Activated naive CD8-positive, alpha-beta T cell treated with anti-CD3 and anti-CD28 coated beads for 36 hours (primary cell): ENCODE measurements at regions not wholly inside any gene's neighbourhood (a gene's known extent, or its start where the extent isn't known, plus 50 kb on each side); places are given as distances from the start of the nearest gene placed in this dataset.
A peak's percentile ranks its signal among the peaks of the same experiment; 100 is the strongest.
"Not testable (repeated sequence)": the region's sequence is repeated elsewhere in the genome, so short reads cannot be mapped to it uniquely, and the experiment has no call there.

Experiments used
- DNase-seq: peaks from one replicate; pipeline ENCODE4 v3.0.0; 2021
- H3K27ac Mint-ChIP-seq: one replicate; pipeline ENCODE4 v1.8.0; 2022; ENCODE audit warnings: mild to moderate bottlenecking, moderate library complexity, mixed read lengths
- H3K27me3 Mint-ChIP-seq: one replicate; pipeline ENCODE4 v1.8.0; 2022; ENCODE audit warnings: mild to moderate bottlenecking, mixed read lengths
- H3K36me3 Mint-ChIP-seq: one replicate; pipeline ENCODE4 v1.8.0; 2021; ENCODE audit warnings: mild to moderate bottlenecking, mixed read lengths
- H3K4me1 Mint-ChIP-seq: one replicate; pipeline ENCODE4 v1.8.0; 2021; ENCODE audit warnings: mixed read lengths
- H3K4me3 Mint-ChIP-seq: one replicate; pipeline ENCODE4 v1.8.0; 2022; ENCODE audit warnings: mild to moderate bottlenecking, moderate library complexity, mixed read lengths
- H3K9me3 Mint-ChIP-seq: one replicate; pipeline ENCODE4 v1.8.0; 2022; ENCODE audit warnings: mixed read lengths

GRCh38 chr9:66601472-66601871 is 299.1 kb upstream of the ZNF658 start:
- DNase-seq, H3K27me3 Mint-ChIP-seq, H3K4me1 Mint-ChIP-seq, H3K9me3 Mint-ChIP-seq, H3K36me3 Mint-ChIP-seq, H3K4me3 Mint-ChIP-seq, H3K27ac Mint-ChIP-seq: not testable (repeated sequence)

GRCh38 chr9:66631521-66632046 is 268.9 kb upstream of the ZNF658 start:
- not testable (repeated sequence) for H3K27me3 Mint-ChIP-seq, DNase-seq, H3K36me3 Mint-ChIP-seq, H3K4me3 Mint-ChIP-seq, H3K27ac Mint-ChIP-seq, H3K4me1 Mint-ChIP-seq, H3K9me3 Mint-ChIP-seq

- not testable (repeated sequence) for H3K4me3 Mint-ChIP-seq, H3K27ac Mint-ChIP-seq, H3K36me3 Mint-ChIP-seq, H3K4me1 Mint-ChIP-seq, H3K27me3 Mint-ChIP-seq, H3K9me3 Mint-ChIP-seq, DNase-seq
Measured at GRCh38 chr9:66647675-66648074, 252.8 kb upstream of the ZNF658 start.

GRCh38 chr9:66690242-66690641 is 210.3 kb upstream of the ZNF658 start:
- not testable (repeated sequence) for H3K27ac Mint-ChIP-seq, H3K9me3 Mint-ChIP-seq, DNase-seq, H3K36me3 Mint-ChIP-seq, H3K27me3 Mint-ChIP-seq, H3K4me3 Mint-ChIP-seq, H3K4me1 Mint-ChIP-seq

- H3K27ac Mint-ChIP-seq, H3K4me3 Mint-ChIP-seq, DNase-seq, H3K4me1 Mint-ChIP-seq, H3K36me3 Mint-ChIP-seq, H3K9me3 Mint-ChIP-seq, H3K27me3 Mint-ChIP-seq: not testable (repeated sequence)
Measured at GRCh38 chr9:66695561-66696240, 204.8 kb upstream of the ZNF658 start.

GRCh38 chr9:66697343-66698065 is 203.0 kb upstream of the ZNF658 start:
- not testable (repeated sequence) for H3K4me1 Mint-ChIP-seq, H3K4me3 Mint-ChIP-seq, H3K27me3 Mint-ChIP-seq, DNase-seq, H3K36me3 Mint-ChIP-seq, H3K27ac Mint-ChIP-seq, H3K9me3 Mint-ChIP-seq

- not testable (repeated sequence) for DNase-seq, H3K27me3 Mint-ChIP-seq, H3K4me3 Mint-ChIP-seq, H3K9me3 Mint-ChIP-seq, H3K4me1 Mint-ChIP-seq, H3K27ac Mint-ChIP-seq, H3K36me3 Mint-ChIP-seq
Measured at GRCh38 chr9:66698066-66698455, 202.5 kb upstream of the ZNF658 start.

GRCh38 chr9:66701411-66702377 is 198.8 kb upstream of the ZNF658 start:
- H3K4me3 Mint-ChIP-seq, H3K27ac Mint-ChIP-seq: not testable (repeated sequence)

GRCh38 chr9:66711553-66711952 is 189.0 kb upstream of the ZNF658 start:
- not testable (repeated sequence) for H3K27me3 Mint-ChIP-seq, H3K9me3 Mint-ChIP-seq, H3K36me3 Mint-ChIP-seq, H3K4me1 Mint-ChIP-seq, DNase-seq, H3K27ac Mint-ChIP-seq, H3K4me3 Mint-ChIP-seq

More at GRCh38 chr9:66701411-66702377, 198.8 kb upstream of the ZNF658 start:
- not testable (repeated sequence) for H3K36me3 Mint-ChIP-seq, H3K4me1 Mint-ChIP-seq, H3K9me3 Mint-ChIP-seq, H3K27me3 Mint-ChIP-seq, DNase-seq

GRCh38 chr9:66712870-66713269 is 187.7 kb upstream of the ZNF658 start:
- not testable (repeated sequence) for DNase-seq, H3K4me3 Mint-ChIP-seq, H3K36me3 Mint-ChIP-seq, H3K27me3 Mint-ChIP-seq, H3K27ac Mint-ChIP-seq, H3K9me3 Mint-ChIP-seq, H3K4me1 Mint-ChIP-seq

- not testable (repeated sequence) for H3K27me3 Mint-ChIP-seq, H3K36me3 Mint-ChIP-seq, H3K4me3 Mint-ChIP-seq, H3K27ac Mint-ChIP-seq, H3K9me3 Mint-ChIP-seq, H3K4me1 Mint-ChIP-seq, DNase-seq
Measured at GRCh38 chr9:66713552-66713951, 187.0 kb upstream of the ZNF658 start.

- H3K27ac Mint-ChIP-seq, H3K4me3 Mint-ChIP-seq, H3K9me3 Mint-ChIP-seq, DNase-seq, H3K4me1 Mint-ChIP-seq, H3K36me3 Mint-ChIP-seq, H3K27me3 Mint-ChIP-seq: not testable (repeated sequence)
Measured at GRCh38 chr9:66720845-66721244, 179.7 kb upstream of the ZNF658 start.

GRCh38 chr9:66727540-66727939 is 173.0 kb upstream of the ZNF658 start:
- not testable (repeated sequence) for H3K27ac Mint-ChIP-seq, H3K9me3 Mint-ChIP-seq, H3K4me3 Mint-ChIP-seq, H3K4me1 Mint-ChIP-seq, DNase-seq, H3K27me3 Mint-ChIP-seq, H3K36me3 Mint-ChIP-seq

- not testable (repeated sequence) for H3K36me3 Mint-ChIP-seq, H3K27me3 Mint-ChIP-seq, H3K9me3 Mint-ChIP-seq, H3K27ac Mint-ChIP-seq, H3K4me3 Mint-ChIP-seq, H3K4me1 Mint-ChIP-seq
- peak; percentile 0 for DNase-seq
Measured at GRCh38 chr9:66736686-66737085, 163.8 kb upstream of the ZNF658 start.

GRCh38 chr9:66738418-66738817 is 162.1 kb upstream of the ZNF658 start:
- H3K27me3 Mint-ChIP-seq, DNase-seq, H3K4me3 Mint-ChIP-seq, H3K36me3 Mint-ChIP-seq, H3K9me3 Mint-ChIP-seq, H3K27ac Mint-ChIP-seq, H3K4me1 Mint-ChIP-seq: not testable (repeated sequence)
